B cell (primary cell): ENCODE measurements at regions not wholly inside any gene's neighbourhood (a gene's known extent, or its start where the extent isn't known, plus 50 kb on each side); places are given as distances from the start of the nearest gene placed in this dataset.

Source experiments
- CTCF ChIP-seq: fragments of 200-600 bp; IDR thresholded peaks from one replicate; pipeline ENCODE4 v1.8.0; 2022; ENCODE audit warnings: antibody characterized with exemption, mild to moderate bottlenecking
- EZH2 ChIP-seq: IDR thresholded peaks from 2 replicates; pipeline ENCODE4 v1.6.1; 2012; ENCODE audit warnings: borderline replicate concordance, low read depth, mild to moderate bottlenecking, moderate library complexity, low read length; ENCODE audit not compliant: insufficient read depth, poor library complexity, severe bottlenecking

GRCh38 chr21:18970941-18971340, 567.4 kb upstream of the TMPRSS15 start:
- TF ChIP-seq EZH2 (no peak), CTCF (no peak)
